GM06990 (cell line): ENCODE measurements at regions not wholly inside any gene's neighbourhood (a gene's known extent, or its start where the extent isn't known, plus 50 kb on each side); places are given as distances from the start of the nearest gene placed in this dataset.

ENCODE experiments used
- DNase-seq: peaks from one replicate; pipeline ENCODE4 v3.0.0-alpha.2; 2011; ENCODE audit not compliant: insufficient read length; ENCODE audit errors: extremely low read depth
- H3K27me3 ChIP-seq: replicated peaks from 2 replicates; pipeline ENCODE4 v1.6.0; 2011; ENCODE audit warnings: low read length; ENCODE audit not compliant: control insufficient read depth, insufficient read depth
- H3K36me3 ChIP-seq: 2 replicates; pipeline ENCODE4 v1.5.1; 2011; ENCODE audit warnings: low read length; ENCODE audit not compliant: control insufficient read depth, insufficient read depth
- H3K4me3 ChIP-seq: replicated peaks from 2 replicates; pipeline ENCODE4 v1.5.1; 2011; ENCODE audit warnings: low read depth, mild to moderate bottlenecking, control low read depth, low read length
- CTCF ChIP-seq: IDR thresholded peaks from 2 replicates; pipeline ENCODE4 v1.5.1; 2011; ENCODE audit warnings: low read length, control low read depth, mild to moderate bottlenecking, inconsistent platforms; ENCODE audit not compliant: insufficient read depth, poor library complexity, severe bottlenecking

GRCh38 chr12:114855678-114856077 is 171.7 kb upstream of the TBX3 start:
- no peak for TF ChIP-seq CTCF
- Histone ChIP-seq H3K4me3 (no peak overlapping the region), H3K36me3 (no peaks in the 10 kb centered on the region), H3K27me3 (no peaks in the 10 kb centered on the region)
- no peak for DNase-seq

GRCh38 chr12:114852976-114853529 is 169.1 kb upstream of the TBX3 start:
- TF ChIP-seq CTCF, result no peak
- no peak for DNase-seq
- Histone ChIP-seq H3K4me3 (no peak overlapping the region), H3K27me3 (no peaks in the 10 kb centered on the region), H3K36me3 (no peaks in the 10 kb centered on the region)

GRCh38 chr12:114851981-114852380 is 168.0 kb upstream of the TBX3 start:
- DNase-seq, result no peak
- no peak overlapping the region for H3K4me3 ChIP-seq
- TF ChIP-seq CTCF, result no peak
- H3K27me3 ChIP-seq, result no peaks in the 10 kb centered on the region
- no peaks in the 10 kb centered on the region for H3K36me3 ChIP-seq

GRCh38 chr12:114850661-114851275 is 166.8 kb upstream of the TBX3 start:
- DNase-seq, result no peak
- Histone ChIP-seq H3K4me3 (no peak overlapping the region), H3K27me3 (no peaks in the 10 kb centered on the region), H3K36me3 (no peaks in the 10 kb centered on the region)
- no peak for TF ChIP-seq CTCF

- DNase-seq, result no peak
- Histone ChIP-seq H3K27me3 (no peaks in the 10 kb centered on the region), H3K36me3 (no peaks in the 10 kb centered on the region), H3K4me3 (no peak overlapping the region)
- TF ChIP-seq CTCF, result no peak
These were observed 164.7 kb upstream of the TBX3 start for GRCh38 chr12:114848666-114849065.
